22Rv1 (cell line): ENCODE measurements at regions not wholly inside any gene's neighbourhood (a gene's known extent, or its start where the extent isn't known, plus 50 kb on each side); places are given as distances from the start of the nearest gene placed in this dataset.
"Not testable (repeated sequence)": the region's sequence is repeated elsewhere in the genome, so short reads cannot be mapped to it uniquely, and the experiment has no call there.

Experiments used
- H3K27ac ChIP-seq: fragments of 450-650 bp; 2 replicates; pipeline ENCODE4 v1.5.1; 2017
- ZFX ChIP-seq: fragments of 450-650 bp; IDR thresholded peaks from 2 replicates; pipeline ENCODE4 v1.6.1; 2017; ENCODE audit warnings: antibody characterized with exemption, borderline replicate concordance
- TF ChIP-seq, protein P1 (sequence below): fragments of 450-650 bp; IDR thresholded peaks from 2 replicates; pipeline ENCODE4 v1.5.1; 2017; ENCODE audit warnings: mild to moderate bottlenecking

DNA sequence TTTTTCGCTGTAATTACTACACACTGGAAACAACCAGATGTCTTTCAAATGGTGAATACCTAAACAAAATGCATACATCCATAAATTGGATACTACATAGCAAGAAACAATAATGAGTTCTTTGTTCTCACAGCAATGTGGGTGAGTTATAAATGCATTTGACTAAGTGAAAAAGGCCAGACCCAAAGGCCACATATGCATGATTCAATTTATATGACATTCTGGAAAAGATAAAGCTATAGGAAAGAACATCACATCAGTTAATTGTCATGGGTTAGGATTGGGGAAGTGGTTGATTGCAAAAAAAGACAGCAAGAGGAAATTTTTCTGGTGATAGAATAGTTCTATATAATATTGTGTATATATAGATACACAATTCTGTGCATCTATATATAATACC, 198.9 kb downstream of the CYLC2 start:
- H3K27ac ChIP-seq, result no peak overlapping the region

DNA sequence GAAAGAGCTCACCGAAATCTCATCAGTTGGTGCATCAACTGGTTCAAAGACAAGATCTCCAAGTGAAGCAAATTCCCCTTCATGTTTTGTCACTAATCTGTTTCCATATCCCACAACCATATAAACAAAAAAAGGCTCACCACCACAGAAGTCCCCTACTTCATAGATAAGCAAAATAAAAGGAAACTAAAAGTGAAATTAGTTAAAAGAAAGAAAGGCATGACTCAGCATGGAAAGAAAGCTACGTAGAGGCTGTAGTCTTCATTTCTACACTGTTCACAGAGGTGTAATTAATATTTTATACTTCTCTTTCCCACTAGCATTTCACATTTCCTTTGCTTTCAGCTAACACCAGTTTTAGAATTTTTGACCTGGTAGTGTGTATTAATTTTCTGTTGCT, 208.0 kb downstream of the CYLC2 start:
- no peak for TF ChIP-seq ZFX
- TF ChIP-seq, protein P1, sequence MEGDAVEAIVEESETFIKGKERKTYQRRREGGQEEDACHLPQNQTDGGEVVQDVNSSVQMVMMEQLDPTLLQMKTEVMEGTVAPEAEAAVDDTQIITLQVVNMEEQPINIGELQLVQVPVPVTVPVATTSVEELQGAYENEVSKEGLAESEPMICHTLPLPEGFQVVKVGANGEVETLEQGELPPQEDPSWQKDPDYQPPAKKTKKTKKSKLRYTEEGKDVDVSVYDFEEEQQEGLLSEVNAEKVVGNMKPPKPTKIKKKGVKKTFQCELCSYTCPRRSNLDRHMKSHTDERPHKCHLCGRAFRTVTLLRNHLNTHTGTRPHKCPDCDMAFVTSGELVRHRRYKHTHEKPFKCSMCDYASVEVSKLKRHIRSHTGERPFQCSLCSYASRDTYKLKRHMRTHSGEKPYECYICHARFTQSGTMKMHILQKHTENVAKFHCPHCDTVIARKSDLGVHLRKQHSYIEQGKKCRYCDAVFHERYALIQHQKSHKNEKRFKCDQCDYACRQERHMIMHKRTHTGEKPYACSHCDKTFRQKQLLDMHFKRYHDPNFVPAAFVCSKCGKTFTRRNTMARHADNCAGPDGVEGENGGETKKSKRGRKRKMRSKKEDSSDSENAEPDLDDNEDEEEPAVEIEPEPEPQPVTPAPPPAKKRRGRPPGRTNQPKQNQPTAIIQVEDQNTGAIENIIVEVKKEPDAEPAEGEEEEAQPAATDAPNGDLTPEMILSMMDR, result no peak
- H3K27ac ChIP-seq, result no peak overlapping the region

More for the DNA sequence above, 198.9 kb downstream of the CYLC2 start:
- TF ChIP-seq, protein P1, result no peak
- no peak for TF ChIP-seq ZFX

DNA sequence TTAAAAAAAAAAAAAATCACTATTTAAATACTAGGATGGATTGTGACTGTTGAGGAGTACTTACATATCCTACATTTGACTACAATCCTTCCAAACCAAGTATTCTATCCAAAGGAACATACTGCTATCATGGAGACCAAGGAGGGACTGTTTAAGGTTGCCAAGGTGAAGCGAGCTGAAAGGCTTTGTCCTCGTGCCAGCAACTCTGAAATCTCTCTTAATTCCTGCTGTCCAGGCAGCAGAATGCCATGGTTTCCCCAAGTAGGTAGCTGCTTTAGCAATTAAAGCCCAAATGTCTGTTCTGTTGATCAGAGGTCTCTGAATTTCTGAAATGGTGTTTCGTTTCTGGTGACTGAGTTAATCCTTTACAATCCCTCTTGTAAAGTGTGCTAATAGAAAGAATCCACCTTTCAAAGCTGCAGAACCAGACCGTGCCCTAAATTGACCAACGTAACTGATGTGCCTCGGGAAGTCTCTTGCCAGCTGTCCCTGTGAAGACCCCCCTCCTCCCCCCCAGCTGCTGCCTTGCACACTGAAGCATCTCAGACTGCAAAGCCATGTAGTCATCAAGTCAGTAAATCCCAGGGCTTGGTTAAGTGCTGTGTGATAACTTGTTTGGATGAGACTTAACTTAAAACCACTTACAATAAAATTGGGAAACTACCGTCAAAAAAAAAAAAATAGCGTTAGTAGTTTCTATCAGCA, 210.9 kb downstream of the CYLC2 start:
- H3K27ac ChIP-seq, result not testable (repeated sequence)

DNA sequence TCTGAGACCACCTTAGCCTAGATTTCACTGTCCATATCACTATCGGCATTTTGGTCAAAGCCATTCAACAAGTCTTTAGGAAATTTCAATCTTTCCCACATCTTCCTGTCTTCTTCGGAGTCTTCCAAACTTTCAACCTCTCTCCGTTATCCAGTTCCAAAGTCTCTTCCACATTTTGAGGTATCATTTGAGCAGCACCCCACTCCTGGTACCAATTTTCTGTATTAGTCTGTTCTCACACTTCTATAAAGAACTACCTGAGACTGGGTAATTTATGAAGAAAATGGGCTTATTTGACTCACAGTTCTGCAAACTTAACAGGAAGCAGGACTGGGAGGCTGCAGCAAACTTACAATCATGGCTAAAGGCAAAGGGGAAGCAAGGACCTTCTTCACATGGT, 215.5 kb downstream of the CYLC2 start:
- no peak for TF ChIP-seq ZFX
- TF ChIP-seq, protein P1, result no peak
- H3K27ac ChIP-seq, result no peak overlapping the region

DNA sequence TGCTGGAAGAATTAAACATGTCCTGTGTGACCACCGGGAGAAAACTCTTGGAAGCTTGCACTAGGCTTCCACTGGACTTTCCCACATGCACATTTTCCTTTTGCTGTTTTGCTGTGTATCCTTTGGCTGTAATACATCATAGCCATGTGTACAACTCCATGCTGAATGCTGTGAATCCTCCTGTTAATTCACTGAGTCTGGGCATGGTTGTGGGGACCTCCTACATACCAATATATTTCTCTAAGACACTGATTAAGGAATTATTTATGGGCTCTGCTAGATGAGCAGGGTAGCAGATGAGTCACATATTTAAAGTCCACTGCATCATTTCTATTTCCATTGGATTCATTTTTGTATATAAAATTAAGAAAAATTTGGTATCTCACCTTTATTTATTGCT, 220.1 kb downstream of the CYLC2 start:
- TF ChIP-seq ZFX, result no peak
- TF ChIP-seq, protein P1, result no peak

DNA sequence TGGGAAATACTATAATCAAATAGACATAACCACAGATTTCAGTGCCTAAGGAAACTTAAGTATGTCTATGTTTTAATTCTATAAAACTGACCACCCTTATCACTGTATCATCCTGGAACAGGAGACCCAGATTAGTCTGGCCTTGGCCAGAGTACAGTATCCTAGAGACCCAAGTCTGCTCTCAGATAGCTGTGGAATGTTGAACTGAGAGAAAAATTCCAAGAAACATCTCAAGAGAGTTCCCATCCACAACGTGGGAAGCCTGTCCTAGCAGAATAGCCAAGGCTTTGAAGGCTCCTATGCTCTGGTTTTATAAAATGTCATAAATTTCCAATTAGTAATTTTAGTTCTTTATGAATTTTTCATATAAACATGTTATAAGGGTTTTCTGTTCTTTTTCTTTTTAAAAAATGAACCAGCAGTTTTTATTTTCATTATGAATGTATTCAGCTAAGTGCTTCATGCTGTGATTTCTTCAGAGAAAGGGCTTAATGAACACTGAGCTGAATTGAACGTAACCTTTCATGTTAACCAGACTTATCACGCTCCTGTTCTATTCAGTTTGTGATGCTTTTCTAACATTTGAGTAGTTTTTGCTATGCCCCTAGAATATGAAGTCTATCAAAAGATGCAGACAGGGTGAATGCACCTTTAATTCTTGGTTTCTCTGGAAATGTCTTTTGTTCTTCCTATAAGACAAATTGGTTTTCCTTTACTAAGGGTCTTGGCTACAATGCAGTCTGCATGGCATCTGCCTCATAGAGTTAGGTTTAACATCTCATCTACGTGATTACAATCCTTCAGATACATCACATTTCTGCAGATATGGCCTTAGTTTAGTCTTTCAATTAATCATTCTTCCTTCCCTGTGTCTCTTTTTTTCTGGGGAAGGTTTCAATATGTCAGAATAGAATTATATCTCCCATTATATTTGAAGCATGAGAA, 230.8 kb downstream of the CYLC2 start:
- H3K27ac ChIP-seq, result no peak overlapping the region
- TF ChIP-seq, protein P1, result no peak
- TF ChIP-seq ZFX, result no peak

More for the DNA sequence above, 220.1 kb downstream of the CYLC2 start:
- no peak overlapping the region for H3K27ac ChIP-seq

DNA sequence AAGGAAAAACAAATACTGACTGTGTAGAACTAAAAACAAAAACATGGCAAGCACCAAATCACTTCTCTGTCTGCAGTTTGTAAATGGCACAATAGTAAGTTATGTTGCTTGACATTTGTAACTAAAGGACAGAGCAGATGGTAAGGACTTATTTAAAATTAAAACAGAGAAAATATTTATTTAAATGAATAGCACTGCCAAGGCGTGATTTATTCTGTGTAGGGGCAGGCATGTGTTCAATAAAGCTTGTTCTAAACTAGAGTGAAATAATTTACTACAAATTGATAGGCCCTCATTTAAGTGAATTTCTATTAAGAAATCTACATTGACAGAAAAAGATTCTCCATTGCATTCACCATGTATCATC, 231.5 kb downstream of the CYLC2 start:
- TF ChIP-seq, protein P1, result no peak
- no peak for TF ChIP-seq ZFX
- no peak overlapping the region for H3K27ac ChIP-seq

DNA sequence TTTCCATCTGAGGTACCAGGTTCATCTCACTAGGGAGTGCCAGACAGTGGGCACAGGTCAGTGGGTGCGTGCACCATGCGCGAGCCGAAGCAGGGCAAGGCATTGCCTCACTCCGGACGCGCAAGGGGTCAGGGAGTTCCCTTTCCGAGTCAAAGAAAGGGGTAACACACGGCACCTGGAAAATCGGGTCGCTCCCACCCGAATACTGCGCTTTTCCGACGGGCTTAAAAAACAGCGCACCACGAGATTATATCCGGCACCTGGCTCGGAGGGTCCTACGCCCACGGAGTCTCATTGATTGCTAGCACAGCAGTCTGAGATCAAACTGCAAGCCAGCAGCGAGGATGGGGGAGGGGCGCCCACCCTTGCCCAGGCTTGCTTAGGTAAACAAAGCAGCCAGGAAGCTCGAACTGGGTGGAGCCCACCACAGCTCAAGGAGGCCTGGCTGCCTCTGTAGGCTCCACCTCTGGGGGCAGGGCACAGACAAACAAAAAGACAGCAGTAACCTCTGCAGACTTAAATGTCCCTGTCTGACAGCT, 242.5 kb downstream of the CYLC2 start:
- H3K27ac ChIP-seq, result not testable (repeated sequence)
